HG03159 (cell line): ENCODE measurements at regions not wholly inside any gene's neighbourhood (a gene's known extent, or its start where the extent isn't known, plus 50 kb on each side); places are given as distances from the start of the nearest gene placed in this dataset.

Source experiments
- ATAC-seq: cut with Tn5 transposase; IDR thresholded peaks from one replicate; pipeline ENCODE4 v1.9.1; 2021; ENCODE audit warnings: mild to moderate bottlenecking, moderate library complexity; ENCODE audit not compliant: unreplicated experiment

GRCh38 chr2:173664513-173664910 lies 300.7 kb downstream of the SP3 start:
- no peak for ATAC-seq

GRCh38 chr2:173666171-173666888 lies 298.8 kb downstream of the SP3 start:
- ATAC-seq, result no peak

GRCh38 chr2:173667014-173667413 lies 298.2 kb downstream of the SP3 start:
- ATAC-seq, result no peak

GRCh38 chr2:173667415-173667814 lies 297.8 kb downstream of the SP3 start:
- ATAC-seq, result no peak

GRCh38 chr2:173669271-173669853 lies 295.8 kb downstream of the SP3 start:
- ATAC-seq, result no peak

GRCh38 chr2:173669888-173670287 lies 295.3 kb downstream of the SP3 start:
- no peak for ATAC-seq

GRCh38 chr2:173672573-173673340 lies 292.4 kb downstream of the SP3 start:
- ATAC-seq, result no peak

- no peak for ATAC-seq
Observed at GRCh38 chr2:173673640-173674039, 291.5 kb downstream of the SP3 start.

- no peak for ATAC-seq
Observed at GRCh38 chr2:173676647-173677046, 288.5 kb downstream of the SP3 start.

- no peak for ATAC-seq
Observed at GRCh38 chr2:173678186-173678585, 287.0 kb downstream of the SP3 start.

GRCh38 chr2:173680574-173680973 lies 284.6 kb downstream of the SP3 start:
- no peak for ATAC-seq

- ATAC-seq, result no peak
Observed at GRCh38 chr2:173681881-173682650, 283.1 kb downstream of the SP3 start.

- ATAC-seq, result no peak
Observed at GRCh38 chr2:173684896-173685459, 280.2 kb downstream of the SP3 start.

GRCh38 chr2:173690349-173690748 lies 274.8 kb downstream of the SP3 start:
- ATAC-seq, result no peak

- no peak for ATAC-seq
Observed at GRCh38 chr2:173692068-173692467, 273.1 kb downstream of the SP3 start.

- ATAC-seq, result no peak
Observed at GRCh38 chr2:173693044-173693589, 272.1 kb downstream of the SP3 start.

GRCh38 chr2:173696274-173696673 lies 268.9 kb downstream of the SP3 start:
- no peak for ATAC-seq

GRCh38 chr2:173697929-173698328 lies 267.2 kb downstream of the SP3 start:
- no peak for ATAC-seq

GRCh38 chr2:173705656-173706055 lies 259.5 kb downstream of the SP3 start:
- ATAC-seq, result no peak

GRCh38 chr2:173706936-173707335 lies 258.2 kb downstream of the SP3 start:
- ATAC-seq, result no peak

GRCh38 chr2:173708806-173709205 lies 256.4 kb downstream of the SP3 start:
- no peak for ATAC-seq
